ENCODE measurements at regions not wholly inside any gene's neighbourhood (a gene's known extent, or its start where the extent isn't known, plus 50 kb on each side); places are given as distances from the start of the nearest gene placed in this dataset.

DNA sequence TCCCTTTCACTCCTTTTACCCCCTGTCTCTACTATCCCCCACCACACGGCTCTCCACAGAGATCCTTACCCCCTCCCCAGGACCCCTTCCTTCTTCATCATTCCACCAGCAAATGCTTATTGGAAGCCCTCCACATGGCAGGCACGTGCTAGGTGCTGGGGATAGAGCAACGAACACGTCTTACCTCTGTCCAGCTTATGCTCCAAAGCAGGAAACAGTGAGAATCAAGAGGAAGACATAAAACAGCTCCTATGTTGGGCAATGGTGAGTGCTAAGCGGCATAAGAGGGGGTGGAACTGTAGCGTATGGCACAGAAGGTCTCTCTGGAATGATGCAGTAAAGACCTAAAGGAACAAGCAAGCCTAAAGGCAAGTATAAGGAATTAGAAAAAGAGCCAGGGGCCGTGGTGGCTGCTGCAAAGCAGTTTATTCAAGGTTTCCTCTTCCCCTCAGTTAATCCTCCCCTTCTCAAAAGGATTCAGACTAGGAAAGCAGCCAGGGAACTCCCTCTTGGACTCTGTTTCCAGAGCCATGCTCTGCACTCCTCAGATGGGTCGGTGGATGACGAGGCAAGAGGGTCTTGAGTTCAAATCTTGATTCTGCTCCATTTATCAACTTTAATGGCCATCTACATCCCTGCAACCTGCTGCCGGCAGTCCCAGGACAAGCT is 289.4 kb downstream of the FOXO1 start:
- no peak for DNase-seq

- DNase-seq, result no peak
Measured at GRCh38 chr13:40377783-40378182, 288.7 kb downstream of the FOXO1 start.

GRCh38 chr13:40379196-40379595 is 287.2 kb downstream of the FOXO1 start:
- no peak for DNase-seq

DNA sequence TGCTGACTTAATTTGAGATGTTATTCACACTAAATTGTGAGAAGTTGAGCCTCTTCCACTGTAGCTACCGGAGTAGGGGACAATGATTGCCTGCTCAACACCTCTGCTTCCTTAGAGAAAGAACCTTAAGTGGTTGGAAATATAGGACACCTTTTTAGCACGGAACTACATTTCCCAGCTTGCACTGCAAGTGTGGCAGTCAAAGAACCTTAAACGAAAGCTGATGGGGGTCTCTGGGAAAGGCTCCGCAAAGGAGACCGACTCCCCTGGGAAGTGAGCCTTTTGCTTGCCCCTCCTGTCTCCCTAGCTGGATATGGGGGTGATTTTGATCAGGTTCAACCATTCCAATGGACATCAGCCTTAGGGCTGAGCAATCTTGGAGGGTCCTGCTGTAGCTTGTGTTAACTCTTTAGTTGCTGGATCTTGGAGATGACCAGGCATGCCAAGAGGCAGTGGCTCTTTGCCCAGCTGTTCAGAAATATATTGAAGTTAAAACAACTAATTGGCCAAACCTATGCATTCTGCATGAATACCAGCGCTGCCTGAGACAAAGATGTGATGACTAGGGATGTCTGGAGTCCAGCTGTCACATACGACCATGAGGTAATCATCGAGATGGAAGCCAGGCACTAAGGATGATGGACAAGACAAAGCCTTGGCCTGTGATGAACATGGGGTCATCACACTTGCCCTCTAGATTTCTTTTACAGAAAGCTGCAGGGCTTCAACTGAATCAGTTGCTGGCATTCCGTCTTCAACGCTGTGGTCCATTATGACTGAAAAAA is 286.5 kb downstream of the FOXO1 start:
- DNase-seq, result no peak

GRCh38 chr13:40381935-40382764 is 284.3 kb downstream of the FOXO1 start:
- DNase-seq, result no peak

DNA sequence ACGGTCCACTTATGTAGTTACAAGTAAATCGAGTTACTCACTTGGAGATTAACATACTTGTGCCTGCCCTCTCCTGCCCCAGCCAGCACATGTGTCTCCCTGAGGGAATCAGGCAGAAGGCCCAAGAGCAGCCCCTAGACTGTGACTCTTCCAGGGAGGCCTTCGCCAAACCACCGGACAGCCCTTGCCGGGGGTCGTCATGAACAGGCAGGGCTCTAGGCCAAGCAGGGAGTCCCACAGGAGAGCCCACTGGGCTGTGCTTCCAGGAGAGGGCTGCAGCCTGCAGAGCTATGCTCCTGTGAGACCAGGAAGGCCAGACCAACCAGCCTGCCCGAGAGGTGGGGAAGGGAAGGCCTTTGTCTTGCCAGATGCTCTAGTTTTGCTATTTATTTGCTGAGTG is 283.3 kb downstream of the FOXO1 start:
- DNase-seq, result no peak

DNA sequence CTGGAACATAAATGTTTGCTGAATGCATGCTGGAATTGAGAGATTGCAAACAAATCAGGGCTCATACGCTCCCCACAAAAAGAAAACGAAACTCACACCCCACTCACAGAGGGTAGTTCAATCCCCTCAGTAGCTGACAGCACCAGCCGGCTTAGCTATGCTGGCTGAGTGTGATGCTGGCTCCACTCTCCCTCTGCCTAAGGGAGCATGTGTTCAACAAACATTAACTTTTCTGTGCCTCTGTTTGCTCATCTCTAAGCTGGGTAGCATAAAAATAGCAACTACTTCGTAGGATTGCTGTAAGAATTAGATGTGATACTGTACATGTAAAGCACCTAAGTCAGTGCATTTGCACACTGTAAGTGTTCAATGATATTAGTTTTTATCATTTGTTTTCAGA is 282.6 kb downstream of the FOXO1 start:
- DNase-seq, result no peak

GRCh38 chr13:40384976-40385857 is 281.2 kb downstream of the FOXO1 start:
- DNase-seq, result no peak

DNA sequence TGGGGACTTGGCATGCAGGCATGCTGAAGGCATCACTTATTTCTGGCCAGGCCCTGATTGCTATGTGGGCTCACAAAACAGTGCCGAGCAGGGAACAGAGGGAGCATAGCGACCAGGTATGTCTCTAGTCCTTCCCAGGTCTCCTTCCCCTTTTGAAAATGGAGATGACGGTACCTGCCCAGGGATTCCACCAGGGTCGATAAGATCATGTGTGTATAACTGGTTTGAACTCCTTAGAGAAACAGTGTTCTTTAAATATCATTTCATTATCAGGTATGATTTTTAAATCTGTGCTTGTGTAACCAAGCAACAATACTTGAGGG is 280.6 kb downstream of the FOXO1 start:
- DNase-seq, result no peak

- DNase-seq, result no peak
Measured at GRCh38 chr13:40386586-40386985, 279.9 kb downstream of the FOXO1 start.

DNA sequence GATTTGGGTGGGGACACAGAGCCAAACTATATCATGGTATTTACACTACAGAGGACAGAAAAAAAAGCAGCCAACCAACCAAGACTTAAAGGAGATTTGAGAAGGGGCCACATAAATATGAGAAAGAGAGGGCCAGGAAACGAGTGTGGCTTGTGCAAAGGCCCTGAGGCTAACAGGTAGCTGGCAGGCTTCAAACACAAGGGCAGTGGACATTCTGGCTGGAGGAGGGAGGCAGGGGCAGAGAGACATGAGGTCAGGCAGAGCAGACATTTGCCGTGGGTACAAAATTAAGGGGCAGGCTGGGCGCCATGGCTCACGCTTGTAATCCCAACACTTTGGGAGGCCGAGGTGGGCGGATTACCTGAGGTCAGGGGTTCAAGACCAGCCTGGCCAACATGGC is 278.7 kb downstream of the FOXO1 start:
- DNase-seq, result no peak

DNA sequence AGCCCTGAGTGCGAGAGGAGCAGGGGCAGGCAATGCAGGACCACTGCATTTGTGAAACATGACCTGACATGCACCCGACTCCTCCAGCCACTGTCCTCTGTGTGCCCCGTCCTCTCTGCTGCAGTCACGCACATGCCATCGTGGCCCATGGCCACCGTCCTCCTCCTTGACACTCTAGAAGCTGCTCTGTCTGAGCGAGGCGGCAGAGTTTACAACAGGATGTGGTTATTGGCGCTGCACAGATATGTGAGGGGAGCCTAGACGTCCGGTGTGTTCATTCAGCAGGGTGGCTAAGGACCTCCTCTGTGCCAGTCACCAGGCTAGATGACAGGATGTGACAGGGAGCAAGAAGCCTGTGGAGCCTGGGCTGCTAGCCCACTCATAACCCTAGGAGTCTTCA is 277.8 kb downstream of the FOXO1 start:
- no peak for DNase-seq

DNA sequence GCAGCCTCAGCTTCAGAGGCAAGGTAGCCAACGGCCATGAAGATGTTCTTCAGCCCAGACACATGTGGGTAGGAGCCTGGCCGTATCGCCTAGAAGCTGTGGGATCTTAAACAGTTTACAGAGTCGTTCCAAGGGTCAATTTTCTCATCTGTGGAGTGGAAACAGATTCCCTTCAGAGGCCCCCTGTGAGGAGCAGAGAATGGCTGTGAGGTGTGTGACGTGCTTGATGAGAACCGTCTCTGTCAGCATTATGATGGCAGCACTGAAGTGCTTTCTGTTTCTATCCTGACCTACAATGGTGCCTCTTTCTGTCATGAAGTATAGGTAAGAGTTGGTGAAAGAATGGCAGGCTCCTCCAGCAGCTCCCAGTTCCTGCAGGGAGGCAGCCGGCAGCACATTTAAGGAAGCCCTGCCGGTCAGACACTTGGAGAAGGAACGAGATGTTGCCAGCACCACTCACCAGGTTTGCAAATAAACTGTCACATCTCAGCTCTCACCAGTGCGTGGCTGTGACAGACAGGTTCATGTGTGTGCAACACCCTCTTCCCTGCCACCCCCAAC is 277.3 kb downstream of the FOXO1 start:
- no peak for DNase-seq

GRCh38 chr13:40390401-40390916 is 276.0 kb downstream of the FOXO1 start:
- no peak for DNase-seq

DNA sequence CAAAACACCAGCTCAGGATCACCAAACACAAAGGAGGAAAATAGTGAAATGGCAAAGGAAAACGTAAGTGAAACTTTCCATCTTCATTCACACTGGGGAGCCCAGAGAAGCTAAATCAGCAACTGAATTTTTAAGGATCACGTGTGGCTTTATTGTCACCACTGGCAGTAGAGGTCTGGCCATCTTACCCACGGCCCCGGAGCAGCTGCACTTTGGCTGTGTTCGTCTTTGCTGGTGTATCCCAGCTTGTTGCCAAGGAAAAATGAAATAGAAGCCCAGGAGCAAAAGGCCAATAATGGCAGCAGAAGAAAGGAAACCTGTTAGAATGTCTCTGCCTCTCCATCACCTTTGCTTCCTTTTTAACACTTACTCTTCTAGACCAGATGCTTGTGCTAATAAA is 274.7 kb downstream of the FOXO1 start:
- no peak for DNase-seq

DNA sequence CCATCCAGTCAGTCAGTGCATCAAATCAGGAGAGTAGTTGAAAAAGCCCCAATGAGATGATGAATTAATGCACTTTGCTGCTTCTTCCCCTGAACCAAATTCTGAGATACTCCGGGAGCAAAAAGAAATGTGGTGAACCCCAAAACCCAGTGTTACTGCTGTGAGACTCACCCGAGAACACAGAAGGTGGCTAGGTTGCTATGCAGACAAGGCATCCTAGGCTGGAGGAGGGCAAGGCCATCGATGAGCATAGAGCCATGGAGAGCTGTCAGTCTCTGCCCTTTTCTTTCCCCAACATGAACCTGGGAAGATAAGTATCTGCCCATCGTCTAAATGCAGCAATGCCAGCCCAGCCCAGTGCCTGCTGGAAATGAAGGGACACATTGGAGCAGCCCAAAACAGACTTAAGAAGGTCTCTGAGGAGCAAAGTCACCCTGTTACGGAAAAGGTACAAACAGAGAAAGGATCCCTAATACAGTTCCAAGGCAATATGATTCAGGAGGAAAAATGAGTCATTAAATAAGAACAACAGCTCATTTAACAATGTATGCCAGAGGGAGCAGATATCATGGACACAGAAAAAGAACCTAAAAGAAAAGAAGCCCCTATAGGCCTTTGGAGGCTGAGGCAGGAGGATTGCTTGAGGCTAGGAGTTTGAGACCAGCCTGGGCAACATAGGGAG is 272.0 kb downstream of the FOXO1 start:
- no peak for DNase-seq

DNA sequence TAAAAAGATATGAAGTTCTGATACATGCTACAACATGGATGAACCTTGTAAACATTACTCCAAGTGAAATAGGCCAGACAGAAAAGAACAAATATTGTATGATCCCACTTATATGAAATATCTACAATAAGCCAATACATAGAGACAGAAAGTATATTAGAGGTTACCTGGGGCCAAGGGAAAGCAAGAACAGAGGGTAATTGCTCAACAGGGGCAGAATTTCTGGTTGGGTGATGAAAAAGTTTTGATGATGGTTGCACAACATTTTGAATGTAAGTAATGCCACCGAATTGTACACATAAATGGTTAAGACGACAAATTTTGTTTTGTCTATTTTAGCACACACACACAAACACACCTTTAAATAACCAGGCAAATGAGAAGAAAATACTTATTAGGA is 268.4 kb downstream of the FOXO1 start:
- DNase-seq, result no peak

DNA sequence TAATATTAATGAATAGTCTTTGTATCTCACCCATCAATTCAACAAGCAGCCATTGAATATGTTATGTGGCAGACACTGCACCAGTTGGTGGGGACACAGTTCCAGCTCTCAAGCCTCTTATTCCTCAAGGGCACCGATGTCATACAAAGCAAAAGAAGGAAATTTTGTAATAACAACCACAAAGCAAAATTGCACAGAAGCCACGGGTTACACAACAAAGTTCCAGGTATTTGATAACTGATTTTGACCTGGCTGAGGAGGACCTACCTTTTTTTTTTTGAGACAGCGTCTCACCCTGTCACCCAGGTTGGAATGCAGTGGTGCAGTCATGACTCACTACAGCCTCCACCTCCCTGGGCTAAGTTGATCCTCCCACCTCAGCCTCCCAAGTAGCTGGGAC is 266.7 kb downstream of the FOXO1 start:
- no peak for DNase-seq

DNA sequence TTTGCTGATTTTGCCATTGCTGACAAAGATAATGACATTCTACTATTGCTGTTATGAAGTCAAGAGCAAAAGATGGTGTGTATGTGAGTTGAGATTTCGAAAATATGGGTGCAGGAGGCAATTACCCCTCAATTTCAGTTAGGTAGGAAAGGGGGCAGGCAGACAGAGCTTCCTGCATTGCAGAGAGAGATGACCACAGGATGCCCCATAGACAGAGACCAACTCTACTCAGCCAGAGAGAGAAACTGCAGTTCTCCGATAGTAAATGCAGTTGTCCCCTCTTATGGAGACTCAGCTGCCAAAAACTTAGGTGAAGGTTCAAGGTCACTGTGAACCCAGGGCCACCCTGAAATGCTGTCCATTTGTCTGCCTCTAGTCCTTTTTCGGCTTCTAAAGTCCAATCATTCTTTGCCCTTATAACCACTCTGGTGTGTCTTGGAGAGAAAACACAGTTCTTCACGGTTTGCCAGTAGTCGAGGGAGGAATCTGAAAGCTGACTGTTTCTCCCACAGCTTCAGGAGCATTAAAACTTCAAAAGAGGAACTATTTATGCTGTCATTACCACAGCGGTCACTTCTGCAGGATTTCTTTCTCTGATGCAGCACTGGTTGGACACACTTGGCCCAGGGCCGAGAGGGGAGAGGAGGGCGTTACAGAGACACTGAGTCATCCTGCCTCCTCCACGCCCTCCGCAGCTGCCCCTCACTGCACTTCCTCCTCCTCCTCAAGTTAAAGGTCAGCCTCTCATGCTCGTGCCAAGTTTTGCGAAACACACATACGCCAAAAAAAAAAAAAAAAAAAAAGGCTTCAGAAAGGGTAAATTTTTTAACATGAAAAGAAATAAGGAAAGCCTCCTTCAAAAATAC is 264.3 kb downstream of the FOXO1 start:
- no peak for DNase-seq

DNA sequence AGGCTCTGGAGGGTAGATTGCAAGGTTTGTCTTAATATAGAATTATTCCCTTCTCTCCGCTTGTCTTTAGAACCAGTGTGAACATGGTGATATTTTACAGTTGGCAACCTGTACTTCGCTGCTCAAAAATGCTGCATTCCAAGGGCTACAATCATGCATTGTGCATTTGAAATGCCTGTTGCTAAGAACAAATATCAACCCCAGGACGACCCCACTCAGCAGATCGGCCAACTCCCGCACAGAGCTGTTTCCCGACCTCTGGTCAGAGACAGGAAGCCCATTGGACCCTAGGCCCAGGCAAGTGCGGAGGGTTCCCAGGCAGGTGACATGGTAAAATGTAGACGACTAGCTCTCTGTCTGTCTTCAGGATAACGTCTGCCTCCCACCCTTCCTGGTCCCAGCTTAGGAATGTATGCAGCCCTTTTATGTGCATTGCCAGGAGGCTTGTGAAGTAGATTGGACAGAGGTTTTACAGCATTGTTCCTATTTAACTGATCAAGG is 263.5 kb downstream of the FOXO1 start:
- no peak for DNase-seq
